Renal pelvis (tissue), 1 donor: ENCODE measurements at regions not wholly inside any gene's neighbourhood (a gene's known extent, or its start where the extent isn't known, plus 50 kb on each side); places are given as distances from the start of the nearest gene placed in this dataset.
"Not testable (repeated sequence)": the region's sequence is repeated elsewhere in the genome, so short reads cannot be mapped to it uniquely, and the experiment has no call there.

Source experiments
- DNase-seq: peaks from one replicate; pipeline ENCODE4 v3.0.0-alpha.2; 2013

- DNase-seq: no peak
These were observed 196.3 kb downstream of the DCDC2C start for GRCh38 chr2:3899536-3900155.

GRCh38 chr2:3902131-3902530 is 198.8 kb downstream of the DCDC2C start:
- no peak for DNase-seq

- no peak for DNase-seq
These were observed 200.7 kb downstream of the DCDC2C start for GRCh38 chr2:3904061-3904460.

GRCh38 chr2:3908498-3908897 is 205.1 kb downstream of the DCDC2C start:
- not testable (repeated sequence) for DNase-seq

- DNase-seq: no peak
These were observed 208.6 kb downstream of the DCDC2C start for GRCh38 chr2:3911882-3912455.

GRCh38 chr2:3913166-3913565 is 209.8 kb downstream of the DCDC2C start:
- DNase-seq: no peak

GRCh38 chr2:3914241-3914640 is 210.9 kb downstream of the DCDC2C start:
- no peak for DNase-seq

GRCh38 chr2:3927031-3927430 is 223.7 kb downstream of the DCDC2C start:
- no peak for DNase-seq

- no peak for DNase-seq
These were observed 226.0 kb downstream of the DCDC2C start for GRCh38 chr2:3929374-3929773.

- DNase-seq: no peak
These were observed 226.9 kb downstream of the DCDC2C start for GRCh38 chr2:3930246-3930645.

- no peak for DNase-seq
These were observed 237.3 kb downstream of the DCDC2C start for GRCh38 chr2:3940661-3941060.

- DNase-seq: no peak
These were observed 239.5 kb downstream of the DCDC2C start for GRCh38 chr2:3942841-3943240.

GRCh38 chr2:3944071-3944470 is 240.7 kb downstream of the DCDC2C start:
- DNase-seq: no peak

- DNase-seq: no peak
These were observed 241.5 kb downstream of the DCDC2C start for GRCh38 chr2:3944841-3945240.

- DNase-seq: no peak
These were observed 244.8 kb downstream of the DCDC2C start for GRCh38 chr2:3948191-3948590.

- DNase-seq: no peak
These were observed 248.0 kb downstream of the DCDC2C start for GRCh38 chr2:3951131-3951954.

GRCh38 chr2:3952866-3953516 is 249.6 kb downstream of the DCDC2C start:
- DNase-seq: no peak

- peak; percentile 11 for DNase-seq
These were observed 250.9 kb downstream of the DCDC2C start for GRCh38 chr2:3954261-3954660.

GRCh38 chr2:3956406-3956805 is 253.0 kb downstream of the DCDC2C start:
- no peak for DNase-seq

- DNase-seq: no peak
These were observed 253.5 kb downstream of the DCDC2C start for GRCh38 chr2:3956892-3957291.

- DNase-seq: no peak
These were observed 255.1 kb downstream of the DCDC2C start for GRCh38 chr2:3958465-3958864.

- no peak for DNase-seq
These were observed 255.6 kb downstream of the DCDC2C start for GRCh38 chr2:3958969-3959368.

- DNase-seq: peak; percentile 45
These were observed 256.0 kb downstream of the DCDC2C start for GRCh38 chr2:3959372-3959771.
